ENCODE measurements at regions not wholly inside any gene's neighbourhood (a gene's known extent, or its start where the extent isn't known, plus 50 kb on each side); places are given as distances from the start of the nearest gene placed in this dataset.

DNA sequence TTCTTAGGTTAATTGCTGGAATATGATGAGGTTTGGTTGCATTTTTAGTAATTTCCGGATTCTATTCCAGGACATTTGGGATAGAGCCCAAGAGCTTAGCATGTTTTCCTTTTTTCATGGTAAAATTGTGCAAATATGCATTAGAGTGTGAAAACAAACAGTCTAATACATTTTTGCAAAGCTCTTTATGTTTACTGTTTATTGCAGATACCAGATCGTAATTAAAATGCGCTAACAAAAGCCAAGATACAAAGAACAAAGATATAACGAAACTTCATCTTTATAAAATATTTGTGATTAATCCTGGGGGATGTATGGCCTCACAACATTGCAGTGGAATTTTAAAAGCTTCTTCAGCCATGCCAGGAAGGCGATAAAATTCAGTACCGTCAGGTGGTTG, 94.5 kb upstream of the TBC1D5 start:
- TF ChIP-seq POLR2AphosphoS5 (IDR thresholded peaks at IDR 0.05; ENCODE audit: low read depth): no peak
- no peak for TF ChIP-seq GABPA (IDR thresholded peaks at IDR 0.05; ENCODE audit: low read depth)
- TF ChIP-seq, protein P1, sequence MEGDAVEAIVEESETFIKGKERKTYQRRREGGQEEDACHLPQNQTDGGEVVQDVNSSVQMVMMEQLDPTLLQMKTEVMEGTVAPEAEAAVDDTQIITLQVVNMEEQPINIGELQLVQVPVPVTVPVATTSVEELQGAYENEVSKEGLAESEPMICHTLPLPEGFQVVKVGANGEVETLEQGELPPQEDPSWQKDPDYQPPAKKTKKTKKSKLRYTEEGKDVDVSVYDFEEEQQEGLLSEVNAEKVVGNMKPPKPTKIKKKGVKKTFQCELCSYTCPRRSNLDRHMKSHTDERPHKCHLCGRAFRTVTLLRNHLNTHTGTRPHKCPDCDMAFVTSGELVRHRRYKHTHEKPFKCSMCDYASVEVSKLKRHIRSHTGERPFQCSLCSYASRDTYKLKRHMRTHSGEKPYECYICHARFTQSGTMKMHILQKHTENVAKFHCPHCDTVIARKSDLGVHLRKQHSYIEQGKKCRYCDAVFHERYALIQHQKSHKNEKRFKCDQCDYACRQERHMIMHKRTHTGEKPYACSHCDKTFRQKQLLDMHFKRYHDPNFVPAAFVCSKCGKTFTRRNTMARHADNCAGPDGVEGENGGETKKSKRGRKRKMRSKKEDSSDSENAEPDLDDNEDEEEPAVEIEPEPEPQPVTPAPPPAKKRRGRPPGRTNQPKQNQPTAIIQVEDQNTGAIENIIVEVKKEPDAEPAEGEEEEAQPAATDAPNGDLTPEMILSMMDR (IDR thresholded peaks at IDR 0.05; ENCODE audit: insufficient read depth, low read length): no peak
- no peak for TF ChIP-seq REST (IDR thresholded peaks at IDR 0.05; ENCODE audit: insufficient replicate concordance, low read depth)
- no peak for TF ChIP-seq SPI1 (IDR thresholded peaks at IDR 0.05; ENCODE audit: borderline replicate concordance, low read depth)
- H3K27ac ChIP-seq (replicated peaks): no peak overlapping the region
- H3K27me3 ChIP-seq (ENCODE audit: insufficient read depth, poor library complexity, severe bottlenecking): no peaks in the 10 kb centered on the region
- DNase-seq (ENCODE audit: low read depth in 1 of 2, low spot score in 1 of 2): no peak
- no peak overlapping the region for H3K4me3 ChIP-seq (replicated peaks; ENCODE audit: insufficient read depth, low read length)

- no peak for DNase-seq (ENCODE audit: low read depth in 1 of 2, low spot score in 1 of 2)
- no peak overlapping the region for H3K27ac ChIP-seq (replicated peaks)
- no peaks in the 10 kb centered on the region for H3K27me3 ChIP-seq (ENCODE audit: insufficient read depth, poor library complexity, severe bottlenecking)
- no peak overlapping the region for H3K4me3 ChIP-seq (replicated peaks; ENCODE audit: insufficient read depth, low read length)
- no peak for TF ChIP-seq POLR2AphosphoS5 (IDR thresholded peaks at IDR 0.05; ENCODE audit: low read depth)
- TF ChIP-seq, protein P1 (IDR thresholded peaks at IDR 0.05; ENCODE audit: insufficient read depth, low read length): no peak
- no peak for TF ChIP-seq REST (IDR thresholded peaks at IDR 0.05; ENCODE audit: insufficient replicate concordance, low read depth)
- no peak for TF ChIP-seq GABPA (IDR thresholded peaks at IDR 0.05; ENCODE audit: low read depth)
- TF ChIP-seq SPI1 (IDR thresholded peaks at IDR 0.05; ENCODE audit: borderline replicate concordance, low read depth): no peak
These were observed 93.7 kb upstream of the TBC1D5 start for GRCh38 chr3:17836092-17836491.

- TF ChIP-seq, protein P1 (IDR thresholded peaks at IDR 0.05; ENCODE audit: insufficient read depth, low read length): no peak
- TF ChIP-seq REST (IDR thresholded peaks at IDR 0.05; ENCODE audit: insufficient replicate concordance, low read depth): no peak
- TF ChIP-seq SPI1 (IDR thresholded peaks at IDR 0.05; ENCODE audit: borderline replicate concordance, low read depth): no peak
- TF ChIP-seq GABPA (IDR thresholded peaks at IDR 0.05; ENCODE audit: low read depth): no peak
- no peak for TF ChIP-seq POLR2AphosphoS5 (IDR thresholded peaks at IDR 0.05; ENCODE audit: low read depth)
- Histone ChIP-seq H3K27ac (replicated peaks) (no peak overlapping the region), H3K27me3 (ENCODE audit: insufficient read depth, poor library complexity, severe bottlenecking) (no peaks in the 10 kb centered on the region), H3K4me3 (replicated peaks; ENCODE audit: insufficient read depth, low read length) (no peak overlapping the region)
- no peak for DNase-seq (ENCODE audit: low read depth in 1 of 2, low spot score in 1 of 2)
These were observed 91.5 kb upstream of the TBC1D5 start for GRCh38 chr3:17833786-17834559.

Measured in HL-60 (cell line).